Peyer's patch (tissue), 4 donors: ENCODE measurements at regions not wholly inside any gene's neighbourhood (a gene's known extent, or its start where the extent isn't known, plus 50 kb on each side); places are given as distances from the start of the nearest gene placed in this dataset.

ENCODE experiments used
- DNase-seq, 3 donors: peaks; one replicate each; pipeline ENCODE4 v3.0.0-alpha.2; 2017 to 2019
- H3K27ac ChIP-seq, 4 donors: fragments of 200-600 bp; sonication (generic); one replicate each; pipeline ENCODE4 v1.5.1; 2016 to 2019
- H3K27me3 ChIP-seq, 2 donors: fragments of 200-600 bp; sonication (generic); one replicate each; pipeline ENCODE4 v1.5.1; 2019
- H3K36me3 ChIP-seq, 3 donors: fragments of 200-600 bp; sonication (generic); one replicate each; pipeline ENCODE4 v1.5.1; 2016 to 2019
- H3K4me1 ChIP-seq, 4 donors: fragments of 200-600 bp; sonication (generic); one replicate each; pipeline ENCODE4 v1.5.1; 2016 to 2019
- H3K4me3 ChIP-seq, 4 donors: fragments of 200-600 bp; sonication (generic); 1 replicate in 3 of 4; 2 replicates in 1 of 4; pipeline ENCODE4 v1.5.1; 2016 to 2019; ENCODE audit warnings: mild to moderate bottlenecking in 1 of 4
- H3K9me3 ChIP-seq, 4 donors: fragments of 200-600 bp; sonication (generic); one replicate each; pipeline ENCODE4 v1.5.1; 2016 to 2019; ENCODE audit warnings: mild to moderate bottlenecking in 1 of 4
- POLR2A ChIP-seq, 2 donors: fragments of 450-650 bp; IDR thresholded peaks; one replicate each; pipeline ENCODE4 v1.5.1; 2017; ENCODE audit warnings: antibody characterized with exemption in 2 of 2, mild to moderate bottlenecking in 2 of 2, moderate library complexity in 2 of 2
- TF ChIP-seq, protein P1 (sequence below), 6 experiments: fragments of 450-650 bp in 4 of 6; fragments of 200-600 bp in 2 of 6; sonication (generic) in 1 of 6; IDR thresholded peaks; one replicate each; pipeline ENCODE4 v1.5.1; 2017 to 2019; ENCODE audit warnings: antibody characterized with exemption in 6 of 6, mild to moderate bottlenecking in 3 of 6, moderate library complexity in 1 of 6

DNA sequence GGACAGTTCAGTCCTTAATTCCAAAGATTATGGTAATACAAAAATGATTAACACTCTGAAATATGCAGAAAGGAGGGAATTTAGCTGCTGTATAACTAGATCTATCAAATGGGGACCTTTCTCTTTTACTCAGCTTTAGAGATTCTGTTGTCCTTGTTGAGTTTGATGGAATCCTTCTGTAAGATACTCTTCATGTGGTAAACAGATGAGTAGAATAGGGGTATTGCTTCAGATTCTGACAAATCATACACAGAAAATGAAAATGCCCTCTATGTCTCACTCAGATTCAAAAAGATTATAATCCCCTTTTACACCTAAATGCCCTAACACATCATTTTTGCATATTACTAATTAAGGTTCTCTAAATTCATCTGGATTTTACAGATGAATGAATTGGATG is 50.7 kb downstream of the ARHGAP35 start:
- no peak for DNase-seq
- peaks cover 0 to 24% (median 6%) of the 10 kb centered on the region in 4 donors for H3K4me1 ChIP-seq
- no peaks in the 10 kb centered on the region for H3K27me3 ChIP-seq
- no peak overlapping the region for H3K4me3 ChIP-seq
- no peaks in the 10 kb centered on the region for H3K36me3 ChIP-seq
- no peak for TF ChIP-seq POLR2A (IDR thresholded peaks at IDR 0.05)
- TF ChIP-seq, protein P1, sequence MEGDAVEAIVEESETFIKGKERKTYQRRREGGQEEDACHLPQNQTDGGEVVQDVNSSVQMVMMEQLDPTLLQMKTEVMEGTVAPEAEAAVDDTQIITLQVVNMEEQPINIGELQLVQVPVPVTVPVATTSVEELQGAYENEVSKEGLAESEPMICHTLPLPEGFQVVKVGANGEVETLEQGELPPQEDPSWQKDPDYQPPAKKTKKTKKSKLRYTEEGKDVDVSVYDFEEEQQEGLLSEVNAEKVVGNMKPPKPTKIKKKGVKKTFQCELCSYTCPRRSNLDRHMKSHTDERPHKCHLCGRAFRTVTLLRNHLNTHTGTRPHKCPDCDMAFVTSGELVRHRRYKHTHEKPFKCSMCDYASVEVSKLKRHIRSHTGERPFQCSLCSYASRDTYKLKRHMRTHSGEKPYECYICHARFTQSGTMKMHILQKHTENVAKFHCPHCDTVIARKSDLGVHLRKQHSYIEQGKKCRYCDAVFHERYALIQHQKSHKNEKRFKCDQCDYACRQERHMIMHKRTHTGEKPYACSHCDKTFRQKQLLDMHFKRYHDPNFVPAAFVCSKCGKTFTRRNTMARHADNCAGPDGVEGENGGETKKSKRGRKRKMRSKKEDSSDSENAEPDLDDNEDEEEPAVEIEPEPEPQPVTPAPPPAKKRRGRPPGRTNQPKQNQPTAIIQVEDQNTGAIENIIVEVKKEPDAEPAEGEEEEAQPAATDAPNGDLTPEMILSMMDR (IDR thresholded peaks at IDR 0.05), result no peak
- no peaks in the 10 kb centered on the region for H3K9me3 ChIP-seq
- H3K27ac ChIP-seq, result no peak overlapping the region

DNA sequence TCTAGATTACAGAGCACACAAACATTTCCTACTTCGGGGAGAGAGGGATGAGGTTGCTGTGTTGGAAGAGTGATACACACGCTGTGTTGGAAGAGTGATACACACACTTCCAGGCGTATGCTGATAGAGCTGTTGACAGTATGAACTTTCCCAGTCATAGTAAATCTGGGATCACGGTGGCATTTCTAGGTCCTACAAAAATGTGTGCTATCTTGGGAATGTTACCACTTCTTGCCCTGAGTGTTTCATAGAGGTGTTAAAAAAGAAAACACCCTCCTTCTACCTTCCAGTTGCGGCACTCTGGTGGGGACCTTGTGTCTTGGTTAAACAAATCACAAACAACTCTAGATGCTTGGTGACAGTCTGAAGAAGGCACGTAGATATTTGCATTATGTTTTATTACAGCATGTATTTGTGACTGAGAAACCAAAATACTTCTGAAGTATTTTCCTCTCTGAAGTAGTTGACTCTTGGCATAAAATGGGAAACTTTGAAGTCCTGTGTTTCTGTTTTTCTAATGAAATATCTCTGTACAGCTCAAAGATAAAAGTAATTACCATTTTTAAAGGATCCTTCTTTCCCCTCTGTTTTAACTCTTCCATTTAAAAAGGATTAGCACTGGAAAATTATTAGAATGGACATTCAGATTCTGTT is 52.5 kb downstream of the ARHGAP35 start:
- no peak for TF ChIP-seq POLR2A (IDR thresholded peaks at IDR 0.05)
- TF ChIP-seq, protein P1 (IDR thresholded peaks at IDR 0.05), result no peak
- Histone ChIP-seq H3K4me1 (peaks cover 0 to 25% (median 6%) of the 10 kb centered on the region in 4 donors), H3K36me3 (peaks cover 0 to under 1% (median 0%) of the 10 kb centered on the region in 3 donors), H3K4me3 (no peak overlapping the region), H3K27me3 (no peaks in the 10 kb centered on the region), H3K27ac (no peak overlapping the region), H3K9me3 (no peaks in the 10 kb centered on the region)
- DNase-seq, result no peak

GRCh38 chr19:46913852-46914430 is 53.1 kb downstream of the ARHGAP35 start:
- Histone ChIP-seq H3K4me1 (peaks cover 0 to 25% (median 6%) of the 10 kb centered on the region in 4 donors), H3K27me3 (no peaks in the 10 kb centered on the region), H3K4me3 (no peak overlapping the region), H3K36me3 (peaks cover 0 to 7% (median 0%) of the 10 kb centered on the region in 3 donors), H3K9me3 (no peaks in the 10 kb centered on the region), H3K27ac (no peak overlapping the region)
- no peak for DNase-seq
- TF ChIP-seq, protein P1 (IDR thresholded peaks at IDR 0.05), result no peak
- TF ChIP-seq POLR2A (IDR thresholded peaks at IDR 0.05), result no peak

DNA sequence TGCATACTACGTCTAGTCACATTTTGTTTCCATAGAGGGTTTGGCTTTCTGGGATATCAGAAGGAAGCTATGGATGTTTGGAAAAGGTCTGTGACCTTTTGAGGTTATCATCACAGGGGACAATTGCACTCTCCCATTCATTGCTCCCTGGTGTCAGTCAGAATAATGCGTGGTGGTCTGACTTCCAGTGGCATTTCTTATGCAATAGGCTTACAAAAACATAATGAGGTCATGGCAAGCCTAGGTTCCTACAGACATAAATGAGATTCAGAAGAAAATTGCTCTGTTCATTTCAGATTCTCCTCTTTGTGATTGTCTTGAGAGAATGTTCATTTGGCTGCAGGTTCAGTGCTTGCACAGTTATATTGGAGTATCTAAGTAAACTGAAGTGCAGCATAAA is 54.6 kb downstream of the ARHGAP35 start:
- H3K36me3 ChIP-seq, result peaks cover 0 to 21% (median 0%) of the 10 kb centered on the region in 3 donors
- no peaks in the 10 kb centered on the region for H3K27me3 ChIP-seq
- H3K27ac ChIP-seq, result no peak overlapping the region
- no peaks in the 10 kb centered on the region for H3K9me3 ChIP-seq
- TF ChIP-seq, protein P1 (IDR thresholded peaks at IDR 0.05), result no peak
- no peak for TF ChIP-seq POLR2A (IDR thresholded peaks at IDR 0.05)
- DNase-seq, result no peak
- no peak overlapping the region for H3K4me3 ChIP-seq
- peaks cover 0 to 25% (median 6%) of the 10 kb centered on the region in 4 donors for H3K4me1 ChIP-seq

GRCh38 chr19:46917002-46917401 is 56.2 kb downstream of the ARHGAP35 start:
- H3K27me3 ChIP-seq, result no peaks in the 10 kb centered on the region
- TF ChIP-seq, protein P1 (IDR thresholded peaks at IDR 0.05), result no peak
- no peak for TF ChIP-seq POLR2A (IDR thresholded peaks at IDR 0.05)
- H3K36me3 ChIP-seq, result peaks cover 0 to 37% (median 0%) of the 10 kb centered on the region in 3 donors
- H3K4me3 ChIP-seq, result no peak overlapping the region
- H3K27ac ChIP-seq, result no peak overlapping the region
- peaks cover 0 to 25% (median 6%) of the 10 kb centered on the region in 4 donors for H3K4me1 ChIP-seq
- no peak for DNase-seq
- no peaks in the 10 kb centered on the region for H3K9me3 ChIP-seq
